GM12872 (cell line): ENCODE measurements at regions not wholly inside any gene's neighbourhood (a gene's known extent, or its start where the extent isn't known, plus 50 kb on each side); places are given as distances from the start of the nearest gene placed in this dataset.

Experiments used
- TF ChIP-seq, protein P1 (sequence below): IDR thresholded peaks from 3 replicates; pipeline ENCODE4 v1.5.1; 2011; ENCODE audit warnings: low read depth, mild to moderate bottlenecking, low read length, moderate library complexity; ENCODE audit not compliant: insufficient read depth

- TF ChIP-seq, protein P1, sequence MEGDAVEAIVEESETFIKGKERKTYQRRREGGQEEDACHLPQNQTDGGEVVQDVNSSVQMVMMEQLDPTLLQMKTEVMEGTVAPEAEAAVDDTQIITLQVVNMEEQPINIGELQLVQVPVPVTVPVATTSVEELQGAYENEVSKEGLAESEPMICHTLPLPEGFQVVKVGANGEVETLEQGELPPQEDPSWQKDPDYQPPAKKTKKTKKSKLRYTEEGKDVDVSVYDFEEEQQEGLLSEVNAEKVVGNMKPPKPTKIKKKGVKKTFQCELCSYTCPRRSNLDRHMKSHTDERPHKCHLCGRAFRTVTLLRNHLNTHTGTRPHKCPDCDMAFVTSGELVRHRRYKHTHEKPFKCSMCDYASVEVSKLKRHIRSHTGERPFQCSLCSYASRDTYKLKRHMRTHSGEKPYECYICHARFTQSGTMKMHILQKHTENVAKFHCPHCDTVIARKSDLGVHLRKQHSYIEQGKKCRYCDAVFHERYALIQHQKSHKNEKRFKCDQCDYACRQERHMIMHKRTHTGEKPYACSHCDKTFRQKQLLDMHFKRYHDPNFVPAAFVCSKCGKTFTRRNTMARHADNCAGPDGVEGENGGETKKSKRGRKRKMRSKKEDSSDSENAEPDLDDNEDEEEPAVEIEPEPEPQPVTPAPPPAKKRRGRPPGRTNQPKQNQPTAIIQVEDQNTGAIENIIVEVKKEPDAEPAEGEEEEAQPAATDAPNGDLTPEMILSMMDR: no peak
These were observed 444.7 kb downstream of the TCERG1L start for GRCh38 chr10:130866857-130867256.

DNA sequence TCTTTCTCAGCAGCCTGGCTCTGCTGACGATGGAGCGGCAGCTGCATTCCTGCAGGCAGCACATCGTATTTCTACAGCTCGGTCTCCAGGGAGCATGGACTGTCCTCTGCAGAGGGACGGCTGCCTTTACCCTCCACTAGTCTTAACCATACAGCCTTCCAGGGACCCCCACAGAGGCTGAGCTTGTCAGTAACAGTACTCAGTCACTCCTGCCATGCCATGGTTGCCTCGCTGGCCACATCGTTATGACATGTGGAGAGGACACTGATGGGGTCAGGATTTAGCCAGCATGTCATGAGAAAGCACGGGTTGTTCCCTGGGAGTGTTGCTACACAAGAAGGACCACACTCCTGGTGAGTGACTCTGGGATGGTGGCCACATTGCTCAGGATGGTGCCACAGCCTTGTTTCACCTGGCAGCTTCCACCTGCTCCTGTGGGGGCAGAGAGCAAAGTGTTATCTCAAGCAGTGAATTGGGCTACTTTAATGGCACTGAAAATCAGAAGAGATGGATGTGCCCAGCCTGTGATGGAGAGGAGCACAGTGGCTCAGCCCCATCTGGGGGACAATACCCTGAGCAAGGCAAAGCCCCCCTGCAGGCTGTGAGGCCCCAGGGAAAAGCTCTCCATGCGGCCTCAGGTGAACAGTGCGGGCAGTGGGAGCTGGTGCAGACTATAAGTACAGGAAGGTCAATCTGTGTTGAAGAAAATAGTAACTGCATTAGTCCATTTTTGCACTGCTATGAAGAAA is 443.9 kb downstream of the TCERG1L start:
- TF ChIP-seq, protein P1: no peak

DNA sequence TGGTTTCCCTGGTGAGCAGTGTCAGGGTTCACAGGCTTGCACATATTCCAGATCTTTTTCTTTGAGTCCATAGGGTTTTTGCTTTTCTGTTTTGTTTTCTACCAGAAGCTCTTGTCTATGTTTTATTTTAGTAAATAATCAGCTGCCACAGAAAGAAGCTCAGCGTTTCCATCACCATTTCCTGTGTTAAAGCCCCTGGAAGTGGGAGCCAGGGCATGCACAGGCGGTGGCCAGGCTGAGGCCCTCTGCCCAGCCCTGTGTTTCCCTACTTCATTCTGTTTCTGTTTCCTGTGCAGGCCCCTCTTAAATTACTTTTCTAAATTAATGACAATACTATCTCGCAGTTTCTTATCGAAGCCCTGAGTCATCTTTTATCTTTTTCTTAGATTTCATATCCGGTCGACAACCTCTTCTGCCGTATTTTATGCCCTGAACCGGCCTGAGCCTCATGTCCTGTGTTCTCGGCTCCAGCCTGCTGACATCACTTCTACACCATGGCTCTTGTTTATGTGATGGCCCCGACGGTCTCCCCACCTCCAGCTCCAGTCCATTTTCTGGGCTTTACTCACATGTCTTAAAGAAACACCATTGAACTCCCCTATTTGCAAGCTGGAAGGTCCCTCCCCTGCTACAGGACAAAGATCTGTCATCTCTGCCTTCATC is 442.2 kb downstream of the TCERG1L start:
- TF ChIP-seq, protein P1: no peak

DNA sequence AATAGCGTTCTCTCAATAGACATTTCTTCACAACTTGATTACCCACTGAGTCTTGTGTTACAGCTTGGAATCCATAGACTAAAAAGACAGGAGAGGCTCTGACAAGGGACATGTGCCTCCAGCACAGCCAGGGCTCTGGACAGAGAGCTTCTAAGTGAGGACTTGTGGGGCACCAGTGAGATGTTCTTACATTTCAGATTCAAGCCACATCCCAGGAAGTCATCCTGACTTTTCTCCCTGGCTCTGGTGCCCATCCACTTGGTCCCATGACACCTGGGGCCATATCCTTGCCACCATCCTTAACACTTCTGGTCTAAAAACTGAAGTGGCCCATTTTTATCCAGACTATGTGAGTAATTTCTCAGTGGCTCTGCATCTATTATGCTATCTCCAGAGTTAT is 440.1 kb downstream of the TCERG1L start:
- TF ChIP-seq, protein P1: no peak

- TF ChIP-seq, protein P1: no peak
These were observed 437.9 kb downstream of the TCERG1L start for GRCh38 chr10:130873636-130874035.

DNA sequence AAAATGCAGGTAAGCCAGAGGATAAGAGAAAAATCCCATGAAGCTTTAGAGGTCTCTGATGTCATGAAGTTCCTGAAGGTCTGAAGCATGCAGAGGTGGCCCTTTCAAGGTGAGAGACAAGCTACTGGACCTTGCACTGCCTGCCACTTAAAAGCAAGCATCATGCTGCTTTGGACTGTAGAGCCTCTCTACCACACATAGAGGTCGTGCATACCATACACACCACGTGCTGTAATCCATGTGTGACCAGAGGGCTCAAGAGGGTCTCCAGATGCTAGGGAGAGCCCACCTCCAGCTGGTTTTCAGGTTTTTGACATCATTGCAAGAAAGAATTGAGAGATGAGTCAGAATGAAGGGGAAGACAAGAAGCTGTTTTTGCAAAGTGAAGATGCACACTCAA is 436.4 kb downstream of the TCERG1L start:
- TF ChIP-seq, protein P1: no peak

DNA sequence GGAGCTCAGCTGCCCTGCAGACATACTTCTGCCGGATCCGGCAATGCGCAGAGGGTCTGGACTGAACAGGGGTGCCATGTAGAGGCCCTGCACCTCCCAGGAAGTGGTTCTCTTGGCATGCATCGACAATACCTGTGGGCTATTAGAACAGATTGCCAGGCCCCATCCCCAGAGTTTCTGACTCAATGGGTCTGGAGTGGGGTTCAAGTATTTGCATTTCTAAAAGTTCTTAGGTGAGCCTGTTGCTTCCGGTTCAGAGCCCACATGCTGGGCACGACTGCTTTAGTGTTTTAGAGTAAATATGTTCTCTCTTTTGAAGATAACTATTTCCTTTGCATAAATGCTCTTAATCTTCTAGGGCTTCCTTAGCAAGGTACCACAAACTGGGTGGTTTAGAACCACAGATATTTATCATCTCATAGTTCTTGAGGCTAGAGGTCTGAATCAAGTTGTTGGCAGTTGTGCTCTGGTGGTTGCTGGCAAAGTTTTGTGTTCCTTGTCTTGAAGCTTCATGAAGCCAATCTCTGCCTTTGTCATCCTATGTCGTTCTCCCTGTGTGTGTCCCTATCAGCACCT is 435.5 kb downstream of the TCERG1L start:
- TF ChIP-seq, protein P1: no peak
